HG02943 (cell line): ENCODE measurements at regions not wholly inside any gene's neighbourhood (a gene's known extent, or its start where the extent isn't known, plus 50 kb on each side); places are given as distances from the start of the nearest gene placed in this dataset.

Source experiments
- ATAC-seq: cut with Tn5 transposase; IDR thresholded peaks from one replicate; pipeline ENCODE4 v1.9.1; 2021; ENCODE audit warnings: mild to moderate bottlenecking, low read depth, moderate library complexity; ENCODE audit not compliant: unreplicated experiment

GRCh38 chr4:151953312-151953711, 192.5 kb upstream of the GATB start:
- no peak for ATAC-seq

- no peak for ATAC-seq
These were observed 192.0 kb upstream of the GATB start for GRCh38 chr4:151952711-151953254.

- ATAC-seq, result no peak
These were observed 191.3 kb upstream of the GATB start for GRCh38 chr4:151952137-151952536.

- no peak for ATAC-seq
These were observed 190.9 kb upstream of the GATB start for GRCh38 chr4:151951671-151952050.

GRCh38 chr4:151950993-151951670, 190.3 kb upstream of the GATB start:
- no peak for ATAC-seq

GRCh38 chr4:151948351-151949016, 187.7 kb upstream of the GATB start:
- no peak for ATAC-seq

- ATAC-seq, result no peak
These were observed 185.9 kb upstream of the GATB start for GRCh38 chr4:151946718-151947117.

- no peak for ATAC-seq
These were observed 182.2 kb upstream of the GATB start for GRCh38 chr4:151942971-151943370.

- no peak for ATAC-seq
These were observed 180.3 kb upstream of the GATB start for GRCh38 chr4:151940926-151941617.

GRCh38 chr4:151940291-151940690, 179.5 kb upstream of the GATB start:
- ATAC-seq, result no peak

- ATAC-seq, result no peak
These were observed 178.9 kb upstream of the GATB start for GRCh38 chr4:151939670-151940069.

- ATAC-seq, result no peak
These were observed 174.6 kb upstream of the GATB start for GRCh38 chr4:151935411-151935810.

- ATAC-seq, result no peak
These were observed 174.0 kb upstream of the GATB start for GRCh38 chr4:151934766-151935165.

- no peak for ATAC-seq
These were observed 172.5 kb upstream of the GATB start for GRCh38 chr4:151933122-151933827.

- no peak for ATAC-seq
These were observed 170.8 kb upstream of the GATB start for GRCh38 chr4:151931563-151931962.

GRCh38 chr4:151930372-151930771, 169.6 kb upstream of the GATB start:
- ATAC-seq, result no peak

- ATAC-seq, result no peak
These were observed 167.3 kb upstream of the GATB start for GRCh38 chr4:151928112-151928511.

- no peak for ATAC-seq
These were observed 162.0 kb upstream of the GATB start for GRCh38 chr4:151922811-151923210.

- ATAC-seq, result no peak
These were observed 161.5 kb upstream of the GATB start for GRCh38 chr4:151922306-151922705.

- no peak for ATAC-seq
These were observed 161.0 kb upstream of the GATB start for GRCh38 chr4:151921811-151922210.

GRCh38 chr4:151921386-151921785, 160.6 kb upstream of the GATB start:
- ATAC-seq, result no peak
